Stomach (tissue), 8 donors: ENCODE measurements at regions not wholly inside any gene's neighbourhood (a gene's known extent, or its start where the extent isn't known, plus 50 kb on each side); places are given as distances from the start of the nearest gene placed in this dataset.

Source experiments
- DNase-seq, 2 donors: peaks; one replicate each; pipeline versions ENCODE4 v3.0.0 to v3.0.0-alpha.2; 2013 to 2019
- H3K27ac ChIP-seq, 5 donors: fragments of 200-600 bp in 4 of 5; sonication (generic) in 4 of 5; one replicate each; pipeline ENCODE4 v1.5.1; 2013 to 2019; ENCODE audit warnings: mild to moderate bottlenecking in 1 of 5, moderate library complexity in 1 of 5
- H3K27me3 ChIP-seq, 3 donors: fragments of 200-600 bp; sonication (generic); one replicate each; pipeline ENCODE4 v1.5.1; 2017 to 2019; ENCODE audit warnings: mixed run types in 1 of 3
- H3K36me3 ChIP-seq, 4 donors: fragments of 200-600 bp; sonication (generic); 1 replicate in 3 of 4; 2 replicates in 1 of 4; pipeline ENCODE4 v1.5.1; 2016 to 2019
- H3K4me1 ChIP-seq, 4 donors: fragments of 200-600 bp; sonication (generic); one replicate each; pipeline ENCODE4 v1.5.1; 2016 to 2019
- H3K4me3 ChIP-seq, 4 donors: fragments of 200-600 bp; sonication (generic) in 3 of 4; one replicate each; pipeline ENCODE4 v1.5.1; 2016 to 2019; ENCODE audit warnings: mild to moderate bottlenecking in 1 of 4
- H3K9me3 ChIP-seq, 4 donors: fragments of 200-600 bp; sonication (generic); one replicate each; pipeline ENCODE4 v1.5.1; 2016 to 2019
- EP300 ChIP-seq: sonication (generic); formaldehyde crosslinking; IDR thresholded peaks from one replicate; pipeline ENCODE4 v1.6.1; 2017; ENCODE audit warnings: antibody characterized with exemption
- POLR2A ChIP-seq, 4 donors: fragments of 450-650 bp; IDR thresholded peaks; one replicate each; pipeline ENCODE4 v1.6.1; 2016; ENCODE audit warnings: antibody characterized with exemption in 4 of 4, control low read depth in 2 of 4, mild to moderate bottlenecking in 1 of 4, moderate library complexity in 1 of 4
- POLR2AphosphoS5 ChIP-seq, 3 donors: sonication (generic); formaldehyde crosslinking; IDR thresholded peaks; one replicate each; pipeline ENCODE4 v1.6.1; 2016; ENCODE audit warnings: antibody characterized with exemption in 3 of 3
- WGBS, 5 donors: extraction: QIAGEN DNeasy Blood & Tissue Kit in 3 of 5; methylation state at CpG; one replicate each; pipeline versions ENCODE4 v1.1.5 to v1.1.7; 2013 to 2018; 5-methylcytosine and 5-hydroxymethylcytosine counted together
- intact Hi-C: fragments of 100-400 bp; cut with DNase I; formaldehyde crosslinking; loops from one replicate; pipeline ENCODE4 v1.15.1; 2023; ENCODE audit warnings: low total_unique reads
- TF ChIP-seq, protein P1 (sequence below), 7 experiments: fragments of 450-650 bp in 4 of 7; fragments of 200-600 bp in 3 of 7; sonication (generic) in 3 of 7; IDR thresholded peaks; one replicate each; pipeline ENCODE4 v1.5.1; 2016 to 2019; ENCODE audit warnings: antibody characterized with exemption in 7 of 7, control low read depth in 2 of 7, mild to moderate bottlenecking in 1 of 7
- donor health status: healthy with polysubstance abuse.
- donor health status: Bipolar disorder and iron deficiency.
- donor health status: healthy.

DNA sequence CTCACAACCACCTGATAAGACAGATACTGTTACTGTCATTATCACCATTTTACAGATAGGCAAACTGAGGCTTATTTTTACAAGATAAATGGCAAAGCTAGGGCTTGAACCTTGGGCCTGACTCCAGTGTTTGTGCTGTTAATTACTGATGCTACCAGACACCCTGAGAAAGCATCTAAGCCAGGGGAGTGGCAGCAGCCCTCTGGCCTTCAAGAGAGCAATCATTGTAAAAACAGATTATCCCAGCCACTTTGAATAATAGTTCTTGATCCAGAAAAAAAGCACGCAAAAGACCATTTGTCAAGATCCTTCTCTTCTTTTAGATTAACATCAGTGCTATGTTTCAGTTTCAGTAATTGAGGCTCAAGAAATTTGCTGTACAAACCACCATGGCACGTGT, 109.5 kb downstream of the PLCE1 start:
- H3K27me3 ChIP-seq, result no peaks in the 10 kb centered on the region
- H3K4me3 ChIP-seq, result no peak overlapping the region
- TF ChIP-seq, protein P1, sequence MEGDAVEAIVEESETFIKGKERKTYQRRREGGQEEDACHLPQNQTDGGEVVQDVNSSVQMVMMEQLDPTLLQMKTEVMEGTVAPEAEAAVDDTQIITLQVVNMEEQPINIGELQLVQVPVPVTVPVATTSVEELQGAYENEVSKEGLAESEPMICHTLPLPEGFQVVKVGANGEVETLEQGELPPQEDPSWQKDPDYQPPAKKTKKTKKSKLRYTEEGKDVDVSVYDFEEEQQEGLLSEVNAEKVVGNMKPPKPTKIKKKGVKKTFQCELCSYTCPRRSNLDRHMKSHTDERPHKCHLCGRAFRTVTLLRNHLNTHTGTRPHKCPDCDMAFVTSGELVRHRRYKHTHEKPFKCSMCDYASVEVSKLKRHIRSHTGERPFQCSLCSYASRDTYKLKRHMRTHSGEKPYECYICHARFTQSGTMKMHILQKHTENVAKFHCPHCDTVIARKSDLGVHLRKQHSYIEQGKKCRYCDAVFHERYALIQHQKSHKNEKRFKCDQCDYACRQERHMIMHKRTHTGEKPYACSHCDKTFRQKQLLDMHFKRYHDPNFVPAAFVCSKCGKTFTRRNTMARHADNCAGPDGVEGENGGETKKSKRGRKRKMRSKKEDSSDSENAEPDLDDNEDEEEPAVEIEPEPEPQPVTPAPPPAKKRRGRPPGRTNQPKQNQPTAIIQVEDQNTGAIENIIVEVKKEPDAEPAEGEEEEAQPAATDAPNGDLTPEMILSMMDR (IDR thresholded peaks at IDR 0.05), result no peak
- TF ChIP-seq EP300 (no peak), POLR2AphosphoS5 (IDR thresholded peaks at IDR 0.05) (no peak), POLR2A (IDR thresholded peaks at IDR 0.05) (no peak)
- no peaks in the 10 kb centered on the region for H3K9me3 ChIP-seq
- H3K36me3 ChIP-seq, result no peaks in the 10 kb centered on the region
- H3K27ac ChIP-seq, result no peak overlapping the region
- 73 to 87% (median 81%) methylated on average over 2 of the region's 2 CpGs for WGBS, 5 donors
- intact Hi-C loops, result no loop called here
- peaks cover 0 to 49% (median 16%) of the 10 kb centered on the region in 4 donors for H3K4me1 ChIP-seq
- DNase-seq, result no peak

DNA sequence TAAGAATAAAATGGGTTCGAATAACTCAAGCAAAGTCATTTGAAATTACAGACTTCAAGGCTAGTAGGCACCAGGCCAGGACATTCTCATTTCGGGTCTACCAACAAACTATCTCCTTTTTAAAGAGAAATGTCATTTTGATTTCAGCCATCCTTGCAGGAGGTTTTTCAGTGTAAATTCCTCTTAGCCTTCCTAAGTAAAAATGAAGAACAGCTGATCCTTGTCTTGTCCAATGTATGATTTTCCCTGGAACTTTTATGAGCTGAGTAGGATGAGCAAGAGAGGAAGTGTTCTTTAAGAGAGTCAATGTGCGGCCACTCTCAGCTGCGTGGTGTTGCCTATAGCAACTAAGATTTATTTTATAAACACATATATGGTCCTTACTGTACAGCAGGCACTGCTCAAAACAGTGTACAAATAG, 110.1 kb downstream of the PLCE1 start:
- Histone ChIP-seq H3K4me1 (peaks cover 0 to 46% (median 13%) of the 10 kb centered on the region in 4 donors), H3K27me3 (no peaks in the 10 kb centered on the region), H3K9me3 (no peaks in the 10 kb centered on the region), H3K36me3 (no peaks in the 10 kb centered on the region), H3K4me3 (no peak overlapping the region), H3K27ac (no peak overlapping the region)
- WGBS, 5 donors, result 54 to 74% (median 58%) methylated on average over 4 of the region's 4 CpGs
- intact Hi-C loops, result no loop called here
- DNase-seq, result peak in 1 of 2 donors; percentile 85
- no peak for TF ChIP-seq POLR2A (IDR thresholded peaks at IDR 0.05)

DNA sequence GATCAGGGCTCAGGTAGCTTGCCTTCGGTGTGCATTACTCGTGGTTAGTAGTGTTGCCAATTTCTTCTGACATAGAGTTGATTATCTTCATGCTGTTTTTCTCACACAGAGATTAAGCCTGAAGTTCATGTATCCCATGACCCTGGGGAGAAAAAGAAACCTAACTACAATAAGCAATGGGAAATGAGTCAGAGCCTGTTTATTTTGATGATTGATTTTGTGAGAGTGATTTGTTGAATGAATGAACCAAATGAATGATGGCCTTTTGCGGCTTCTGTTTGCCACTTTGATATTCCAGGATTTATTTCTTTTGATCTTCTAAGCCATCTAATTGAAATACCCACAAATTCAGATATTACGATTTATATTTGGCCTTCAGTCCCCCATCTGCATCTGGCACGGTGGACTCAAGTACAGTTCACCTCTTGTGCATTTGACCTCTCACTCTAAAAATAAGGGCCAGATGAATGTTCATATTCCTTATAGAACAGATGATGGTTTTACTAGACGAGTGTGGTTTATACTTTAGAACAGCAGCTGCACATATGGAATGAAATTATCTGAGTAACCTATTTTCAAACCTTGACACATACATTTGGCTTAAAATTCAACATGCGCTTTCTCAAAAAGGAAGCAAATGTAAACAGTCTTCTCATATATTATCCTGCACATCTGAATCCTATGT, 110.7 kb downstream of the PLCE1 start:
- Histone ChIP-seq H3K27ac (no peak overlapping the region), H3K36me3 (no peaks in the 10 kb centered on the region), H3K27me3 (no peaks in the 10 kb centered on the region), H3K4me1 (peaks cover 0 to 40% (median 8%) of the 10 kb centered on the region in 4 donors), H3K9me3 (no peaks in the 10 kb centered on the region), H3K4me3 (no peak overlapping the region)
- DNase-seq, result peak in 1 of 2 donors; percentile 35
- intact Hi-C loops, result no loop called here
- 64 to 72% (median 69%) methylated on average over 7 of the region's 7 CpGs for WGBS, 5 donors
- TF ChIP-seq, protein P1 (IDR thresholded peaks at IDR 0.05), result no peak
- no peak for TF ChIP-seq POLR2A (IDR thresholded peaks at IDR 0.05)
- TF ChIP-seq POLR2AphosphoS5 (IDR thresholded peaks at IDR 0.05), result no peak

DNA sequence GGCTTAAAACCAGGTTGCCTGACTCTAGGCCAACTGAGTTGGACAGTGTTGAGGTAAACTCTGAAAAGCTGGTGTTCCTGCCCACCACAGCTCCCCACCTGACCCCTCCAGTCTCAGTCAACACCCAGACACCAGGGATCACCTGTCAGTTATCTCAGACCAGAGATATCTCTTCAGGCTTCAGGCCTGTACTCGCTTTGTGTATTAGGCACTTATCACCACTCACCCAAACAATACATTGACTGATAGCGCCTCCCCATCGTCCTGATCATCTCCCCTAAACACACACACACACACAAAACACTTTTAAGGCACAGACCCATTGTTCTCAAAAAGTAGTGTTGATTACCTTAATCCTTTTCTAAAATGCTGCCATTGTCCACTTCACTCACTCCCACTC, 111.5 kb downstream of the PLCE1 start:
- Histone ChIP-seq H3K4me1 (peaks cover 0 to 36% (median 8%) of the 10 kb centered on the region in 4 donors), H3K4me3 (no peak overlapping the region), H3K27ac (no peak overlapping the region), H3K36me3 (no peaks in the 10 kb centered on the region), H3K9me3 (no peaks in the 10 kb centered on the region), H3K27me3 (no peaks in the 10 kb centered on the region)
- no peak for DNase-seq
- TF ChIP-seq EP300 (no peak), POLR2AphosphoS5 (IDR thresholded peaks at IDR 0.05) (no peak), POLR2A (IDR thresholded peaks at IDR 0.05) (no peak)
- TF ChIP-seq, protein P1 (IDR thresholded peaks at IDR 0.05), result no peak
- intact Hi-C loops, result no loop called here
- WGBS, 5 donors, result 66 to 80% (median 77%) methylated on average over 3 of the region's 3 CpGs

DNA sequence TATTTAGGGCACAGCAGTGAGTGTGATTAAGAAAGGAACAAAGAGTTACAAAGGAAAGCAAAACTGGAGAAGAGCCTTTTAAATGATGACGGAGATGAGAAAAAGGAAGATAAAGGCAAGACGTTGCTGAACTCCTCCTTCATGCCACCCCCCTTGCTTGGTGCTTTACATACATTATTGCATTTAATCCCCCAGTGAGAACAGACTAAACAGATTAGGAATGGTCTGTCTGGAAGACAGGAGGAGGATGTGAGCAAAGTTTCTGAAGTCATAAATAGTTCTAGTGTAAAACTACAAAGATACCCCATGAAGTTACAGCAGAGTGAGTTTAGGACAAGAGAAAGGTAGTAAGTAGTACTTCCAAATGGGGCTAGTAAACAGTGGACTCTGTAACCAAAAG, 113.5 kb downstream of the PLCE1 start:
- intact Hi-C loops, result no loop called here
- DNase-seq, result no peak
- WGBS, 5 donors, result 39 to 48% (median 42%) methylated on average over 2 of the region's 2 CpGs

More for the DNA sequence above, 113.5 kb downstream of the PLCE1 start:
- no peaks in the 10 kb centered on the region for H3K27me3 ChIP-seq
- H3K36me3 ChIP-seq, result no peaks in the 10 kb centered on the region
- TF ChIP-seq POLR2AphosphoS5 (IDR thresholded peaks at IDR 0.05) (no peak), EP300 (no peak), POLR2A (IDR thresholded peaks at IDR 0.05) (no peak)
- TF ChIP-seq, protein P1 (IDR thresholded peaks at IDR 0.05), result no peak
- H3K9me3 ChIP-seq, result no peaks in the 10 kb centered on the region
- H3K4me3 ChIP-seq, result no peak overlapping the region
- peaks cover 0 to 36% (median 7%) of the 10 kb centered on the region in 4 donors for H3K4me1 ChIP-seq
- no peak overlapping the region for H3K27ac ChIP-seq
